K562 (cell line): ENCODE measurements at regions not wholly inside any gene's neighbourhood (a gene's known extent, or its start where the extent isn't known, plus 50 kb on each side); places are given as distances from the start of the nearest gene placed in this dataset.

Experiments used
- ATAC-seq: fragments of 200-7000 bp; cut with Tn5 transposase; 3 replicates; pipeline ENCODE4 v1.9.1; 2020; ENCODE audit warnings: moderate library complexity
- BruUV-seq: library from RNA; stranded (reverse); fragments of 400-500 nt; replicated peaks from 2 replicates; lab custom pipeline; 2021; lab: Mats Ljungman, UMichigan
- CTCF ChIA-PET: fragments of 300-600 bp; formaldehyde crosslinking; extraction: SDS; loops from one replicate; lab custom pipeline; 2021; ENCODE audit warnings: low intra/inter-chr PET ratio; lab: Yijun Ruan, JAX
- POLR2A ChIA-PET: fragments of 300-600, 350-650 bp; sonication (Branson Sonifier 250); formaldehyde crosslinking; extraction: SDS; loops from one replicate; lab custom pipeline; 2021; ENCODE audit warnings: antibody characterized with exemption, inconsistent platforms; lab: Yijun Ruan, JAX
- DNase-seq, 4 experiments: peaks; one replicate each; pipeline versions ENCODE4 v3.0.0 to v3.0.0-alpha.2; 2011 to 2018; ENCODE audit warnings: low spot score in 3 of 4, mixed read lengths in 3 of 4; ENCODE audit errors: extremely low read depth in 1 of 4
- FAIRE-seq: peaks from 2 replicates; lab custom pipeline; 2011; peaks lifted over from hg19 to GRCh38; lab: Jason Lieb, UNC
- H2AFZ ChIP-seq: 2 replicates; pipeline ENCODE4 v1.6.0; 2011; ENCODE audit warnings: low read depth, low read length, control low read depth, inconsistent platforms
- H3K27ac ChIP-seq: fragments of 200-600 bp; 3 replicates; pipeline ENCODE4 v1.8.0; 2011; ENCODE audit warnings: low read depth, mild to moderate bottlenecking, control low read depth, inconsistent platforms, low read length, moderate library complexity, mixed read lengths; ENCODE audit errors: extremely low read depth
- H3K27me3 ChIP-seq, 2 experiments: fragments of 300-600 bp in 1 of 2; 2 replicates in 1 of 2; 3 replicates in 1 of 2; pipeline versions ENCODE4 v1.6.0 to v1.8.0; 2011; ENCODE audit warnings: inconsistent platforms in 2 of 2, low read length in 2 of 2, mild to moderate bottlenecking in 1 of 2, mixed read lengths in 1 of 2, moderate library complexity in 1 of 2; ENCODE audit not compliant: control insufficient read depth in 2 of 2, insufficient read depth in 2 of 2
- H3K36me3 ChIP-seq: fragments of 300-600 bp; 3 replicates; pipeline ENCODE4 v1.8.0; 2011; ENCODE audit warnings: mild to moderate bottlenecking, low read length, inconsistent platforms; ENCODE audit not compliant: control insufficient read depth, insufficient read depth
- H3K4me1 ChIP-seq, 2 experiments: fragments of 200-600 bp in 1 of 2; replicated peaks in 1 of 2; 2 replicates in 1 of 2; 3 replicates in 1 of 2; pipeline versions ENCODE4 v1.5.1 to v1.8.0; 2011; ENCODE audit warnings: inconsistent platforms in 2 of 2, low read length in 2 of 2, mild to moderate bottlenecking in 1 of 2, mixed read lengths in 1 of 2, moderate library complexity in 1 of 2; ENCODE audit not compliant: control insufficient read depth in 2 of 2, insufficient read depth in 2 of 2
- H3K4me2 ChIP-seq: 2 replicates; pipeline ENCODE4 v1.6.1; 2011; ENCODE audit warnings: low read length, control low read depth, inconsistent platforms, mixed read lengths; ENCODE audit not compliant: insufficient read depth
- H3K4me3 ChIP-seq: fragments of 200-600 bp; sonication (generic), shearing (Covaris generic); 2 replicates; pipeline ENCODE4 v1.5.1; 2016; ENCODE audit warnings: control low read depth, inconsistent platforms
- H3K79me2 ChIP-seq: fragments of 200-600 bp; 3 replicates; pipeline ENCODE4 v1.8.0; 2011; ENCODE audit warnings: low read length, inconsistent platforms; ENCODE audit not compliant: control insufficient read depth, insufficient read depth
- H3K9ac ChIP-seq, 2 experiments: 2 replicates each; pipeline versions ENCODE4 v1.6.0 to v1.6.1; 2011; ENCODE audit warnings: low read depth in 2 of 2, low read length in 2 of 2, control low read depth in 1 of 2, inconsistent platforms in 1 of 2, mild to moderate bottlenecking in 1 of 2, mixed read lengths in 1 of 2; ENCODE audit not compliant: insufficient read depth in 1 of 2
- H3K9me1 ChIP-seq: one replicate; pipeline ENCODE4 v1.6.0; 2011; ENCODE audit warnings: inconsistent platforms, mild to moderate bottlenecking, low read length, moderate library complexity; ENCODE audit not compliant: control insufficient read depth, insufficient read depth
- H3K9me3 ChIP-seq: replicated peaks from 2 replicates; pipeline ENCODE4 v1.5.1; 2011; ENCODE audit warnings: low read depth, low read length, inconsistent platforms; ENCODE audit not compliant: control insufficient read depth, insufficient read depth
- H4K20me1 ChIP-seq: replicated peaks from 2 replicates; pipeline ENCODE4 v1.6.1; 2011; ENCODE audit warnings: low read length, inconsistent platforms, mixed read lengths; ENCODE audit not compliant: control insufficient read depth, insufficient read depth
- AFF4 ChIP-seq: sonication (generic); formaldehyde crosslinking; IDR thresholded peaks from 2 replicates; pipeline ENCODE4 v1.8.0; 2023; ENCODE audit warnings: mild to moderate bottlenecking, missing genetic modification reagents
- CREB1 ChIP-seq, 2 experiments: sonication (generic) in 1 of 2; formaldehyde crosslinking in 1 of 2; IDR thresholded peaks; 2 replicates each; pipeline versions ENCODE4 v1.6.1 to v1.8.0; 2012 to 2022; ENCODE audit warnings: inconsistent platforms in 1 of 2, mild to moderate bottlenecking in 1 of 2, missing genetic modification reagents in 1 of 2, moderate library complexity in 1 of 2
- MEIS2 ChIP-seq: fragments of 450-650 bp; IDR thresholded peaks from 2 replicates; pipeline ENCODE4 v1.6.1; 2014; ENCODE audit warnings: mild to moderate bottlenecking; ENCODE audit not compliant: partially characterized antibody
- MTF1 ChIP-seq: fragments of 250-450 bp; sonication (Bioruptor Pico); IDR thresholded peaks from 2 replicates; pipeline ENCODE4 v1.9.0; 2021; ENCODE audit warnings: moderate library complexity, mild to moderate bottlenecking, inconsistent platforms, borderline replicate concordance
- NBN ChIP-seq: fragments of 450-650 bp; IDR thresholded peaks from 2 replicates; pipeline ENCODE4 v1.6.1; 2016; ENCODE audit warnings: low read depth, mild to moderate bottlenecking
- PML ChIP-seq: IDR thresholded peaks from 2 replicates; pipeline ENCODE4 v1.6.1; 2012; ENCODE audit warnings: low read length, inconsistent platforms
- PURB ChIP-seq: sonication (generic); formaldehyde crosslinking; IDR thresholded peaks from 2 replicates; pipeline ENCODE4 v1.9.0; 2021; ENCODE audit warnings: low read depth, mild to moderate bottlenecking, missing genetic modification reagents
- PYGO2 ChIP-seq: fragments of 450-650 bp; IDR thresholded peaks from 2 replicates; pipeline ENCODE4 v1.6.1; 2016; ENCODE audit warnings: mild to moderate bottlenecking, missing genetic modification characterization, moderate library complexity, missing compliant biosample characterization
- RB1 ChIP-seq: fragments of 450-650 bp; IDR thresholded peaks from 2 replicates; pipeline ENCODE4 v1.6.1; 2017; ENCODE audit warnings: low read depth, mild to moderate bottlenecking
- SOX6 ChIP-seq: fragments of 450-650 bp; IDR thresholded peaks from 2 replicates; pipeline ENCODE4 v1.6.1; 2014; ENCODE audit warnings: mild to moderate bottlenecking
- TGIF2 ChIP-seq: sonication (generic); formaldehyde crosslinking; IDR thresholded peaks from 2 replicates; pipeline ENCODE4 v1.8.1; 2022; ENCODE audit warnings: mild to moderate bottlenecking, missing genetic modification reagents, moderate library complexity
- ZNF41 ChIP-seq: fragments of 250-450 bp; sonication (Bioruptor Pico); conservative IDR thresholded peaks from 2 replicates; pipeline ENCODE4 v1.4.0; 2020; ENCODE audit warnings: mild to moderate bottlenecking
- WGBS: fragments of 100-300 bp; shearing (Covaris generic); methylation state at CpG from one replicate; pipeline ENCODE4 v1.1.6; 2016; ENCODE audit warnings: low coverage, mixed read lengths; ENCODE audit not compliant: insufficient coverage; ENCODE audit errors: missing lambda C conversion rate; 5-methylcytosine and 5-hydroxymethylcytosine counted together
- in situ Hi-C: fragments of 300-500 bp; cut with MboI; formaldehyde crosslinking; loops from 4 replicates; pipeline ENCODE4 v1.15.0; 2018; ENCODE audit warnings: inconsistent platforms, mixed read lengths
- intact Hi-C: fragments of 100-400 bp; cut with micrococcal nuclease; formaldehyde crosslinking; loops from 2 replicates; pipeline ENCODE4 v1.14.2; 2022

GRCh38 chr9:118109542-118109941, 405.3 kb downstream of the TLR4 start:
- no peaks in the 10 kb centered on the region for H3K36me3 ChIP-seq
- FAIRE-seq (no peak), ATAC-seq (no peak), DNase-seq (no peak)
- H3K9me1 ChIP-seq: no peaks in the 10 kb centered on the region
- H3K27ac ChIP-seq: no peak overlapping the region
- in situ Hi-C loops: no loop called here
- no peak overlapping the region for H3K4me3 ChIP-seq
- H3K9me3 ChIP-seq: no peaks in the 10 kb centered on the region; the same call in 1 of the 2 replicates
- ChIA-PET POLR2A (no interaction called here), CTCF (no interaction called here)
- H3K27me3 ChIP-seq: no peaks in the 10 kb centered on the region
- no TSS peak for BruUV-seq
- H2AFZ ChIP-seq: no peak overlapping the region
- no peak for TF ChIP-seq NBN
- TF ChIP-seq SOX6: no peak
- TF ChIP-seq CREB1 (IDR thresholded peaks at IDR 0.05): no peak
- no peak for TF ChIP-seq CREB1 (CRISPR knock-in tag; IDR thresholded peaks at IDR 0.05)
- TF ChIP-seq MTF1: no peak
- no peak for TF ChIP-seq TGIF2
- TF ChIP-seq PYGO2 (tag): no peak
- TF ChIP-seq PURB (CRISPR knock-in tag): no peak
- TF ChIP-seq PML: no peak
- no peak for TF ChIP-seq AFF4 (CRISPR knock-in tag)
- no peak for TF ChIP-seq ZNF41
- TF ChIP-seq MEIS2: no peak
- TF ChIP-seq RB1: no peak
- no peaks in the 10 kb centered on the region for H3K4me1 ChIP-seq
- H3K79me2 ChIP-seq: no peaks in the 10 kb centered on the region
- no peak overlapping the region for H3K4me2 ChIP-seq
- WGBS: 2% methylated on average over 3 of the region's 3 CpGs
- H4K20me1 ChIP-seq: no peaks in the 10 kb centered on the region
- H3K9ac ChIP-seq: no peak overlapping the region
- intact Hi-C loops: no loop called here
